ENCODE measurements at regions not wholly inside any gene's neighbourhood (a gene's known extent, or its start where the extent isn't known, plus 50 kb on each side); places are given as distances from the start of the nearest gene placed in this dataset.

DNA sequence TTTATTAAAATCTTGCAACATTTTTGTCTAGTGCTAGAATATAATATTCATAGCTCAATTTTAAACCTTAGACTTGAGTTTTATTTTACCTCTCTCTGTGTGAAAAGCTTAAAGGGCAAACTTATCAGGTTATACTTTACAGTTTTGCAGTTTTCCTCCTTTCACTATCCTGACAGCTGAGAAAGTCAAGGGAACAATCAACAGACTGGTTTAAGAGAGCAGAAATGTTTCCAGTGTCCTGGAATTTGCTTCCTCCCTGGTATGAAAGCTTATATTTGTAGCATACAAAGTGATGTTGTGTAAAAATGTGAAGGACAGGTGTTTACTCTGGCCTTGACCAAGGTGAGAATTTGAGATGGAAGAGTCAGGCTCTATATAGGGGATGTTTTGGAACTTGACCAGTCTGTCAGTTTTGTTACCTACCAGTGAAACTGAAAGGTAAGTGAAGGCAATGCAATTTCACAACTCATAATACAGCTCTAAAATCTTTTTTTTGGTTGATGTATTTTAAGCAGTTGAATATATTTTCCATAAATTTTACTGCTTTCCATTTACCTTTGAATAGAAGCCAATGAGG lies 64.6 kb downstream of the FHIP1A start:
- no peak overlapping the region for H3K4me3 ChIP-seq
- no peak for TF ChIP-seq POLR2A (IDR thresholded peaks at IDR 0.05)
- TF ChIP-seq, protein P1, sequence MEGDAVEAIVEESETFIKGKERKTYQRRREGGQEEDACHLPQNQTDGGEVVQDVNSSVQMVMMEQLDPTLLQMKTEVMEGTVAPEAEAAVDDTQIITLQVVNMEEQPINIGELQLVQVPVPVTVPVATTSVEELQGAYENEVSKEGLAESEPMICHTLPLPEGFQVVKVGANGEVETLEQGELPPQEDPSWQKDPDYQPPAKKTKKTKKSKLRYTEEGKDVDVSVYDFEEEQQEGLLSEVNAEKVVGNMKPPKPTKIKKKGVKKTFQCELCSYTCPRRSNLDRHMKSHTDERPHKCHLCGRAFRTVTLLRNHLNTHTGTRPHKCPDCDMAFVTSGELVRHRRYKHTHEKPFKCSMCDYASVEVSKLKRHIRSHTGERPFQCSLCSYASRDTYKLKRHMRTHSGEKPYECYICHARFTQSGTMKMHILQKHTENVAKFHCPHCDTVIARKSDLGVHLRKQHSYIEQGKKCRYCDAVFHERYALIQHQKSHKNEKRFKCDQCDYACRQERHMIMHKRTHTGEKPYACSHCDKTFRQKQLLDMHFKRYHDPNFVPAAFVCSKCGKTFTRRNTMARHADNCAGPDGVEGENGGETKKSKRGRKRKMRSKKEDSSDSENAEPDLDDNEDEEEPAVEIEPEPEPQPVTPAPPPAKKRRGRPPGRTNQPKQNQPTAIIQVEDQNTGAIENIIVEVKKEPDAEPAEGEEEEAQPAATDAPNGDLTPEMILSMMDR (IDR thresholded peaks at IDR 0.05 in 8 of 11, conservative IDR thresholded peaks at IDR 0.05 in 3 of 11): no peak
- TF ChIP-seq POLR2AphosphoS5 (IDR thresholded peaks at IDR 0.05): no peak
- DNase-seq: no peak

DNA sequence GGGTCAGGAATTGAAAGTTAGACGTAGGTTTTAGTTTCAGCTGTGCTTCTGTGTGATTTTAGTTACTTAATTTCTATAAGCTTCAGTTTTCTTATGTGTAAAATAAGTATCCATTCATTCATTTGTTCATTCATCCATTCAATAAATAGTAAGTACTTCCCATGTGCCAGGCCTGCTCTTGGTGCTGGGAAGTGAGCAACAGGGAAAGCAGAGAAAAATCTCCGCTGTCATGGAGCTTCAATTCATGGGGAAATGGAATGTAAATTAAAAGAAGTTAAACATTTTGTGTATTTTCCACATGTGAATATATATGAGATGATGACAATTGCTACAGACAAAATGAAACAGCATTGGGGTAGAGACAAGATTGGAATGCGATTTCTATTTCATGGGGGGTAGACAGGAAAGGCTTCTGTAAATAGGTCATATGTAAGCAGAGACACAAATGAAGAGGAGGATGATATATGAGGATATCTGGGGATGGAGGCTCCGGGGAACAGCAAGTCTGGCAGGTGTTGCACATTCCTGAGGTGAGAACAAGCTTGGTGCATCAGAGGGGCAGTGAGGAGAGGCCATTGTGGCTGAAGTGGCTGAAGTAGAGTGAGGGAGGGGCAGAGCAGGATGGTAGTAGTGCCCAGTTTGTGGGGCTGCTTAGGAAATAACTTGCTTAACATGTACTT lies 66.2 kb downstream of the FHIP1A start:
- H3K4me3 ChIP-seq: no peak overlapping the region
- no peaks in the 10 kb centered on the region for H3K36me3 ChIP-seq
- H3K27ac ChIP-seq: no peak overlapping the region
- DNase-seq: no peak
- H3K27me3 ChIP-seq (replicated peaks in 1 of 7): peaks cover 0 to 3% (median 0%) of the 10 kb centered on the region in 7 donors
- intact Hi-C loops (cut with DNase I; ENCODE audit: low total_unique reads): no loop called here
- H3K9me3 ChIP-seq: no peaks in the 10 kb centered on the region
- H3K4me1 ChIP-seq: no peaks in the 10 kb centered on the region
- TF ChIP-seq, protein P1 (IDR thresholded peaks at IDR 0.05 in 8 of 11, conservative IDR thresholded peaks at IDR 0.05 in 3 of 11): no peak
- no peak for TF ChIP-seq POLR2AphosphoS5 (IDR thresholded peaks at IDR 0.05)
- no peak for TF ChIP-seq POLR2A (IDR thresholded peaks at IDR 0.05)
- 76 to 88% (median 85%) methylated on average over 4 of the region's 4 CpGs for WGBS, 5 donors

More for the DNA sequence above, 64.6 kb downstream of the FHIP1A start:
- no peaks in the 10 kb centered on the region for H3K27me3 ChIP-seq (replicated peaks in 1 of 7)
- no peaks in the 10 kb centered on the region for H3K9me3 ChIP-seq
- H3K4me1 ChIP-seq: no peaks in the 10 kb centered on the region
- H3K27ac ChIP-seq: no peak overlapping the region
- intact Hi-C loops (cut with DNase I; ENCODE audit: low total_unique reads): no loop called here
- no peaks in the 10 kb centered on the region for H3K36me3 ChIP-seq

DNA sequence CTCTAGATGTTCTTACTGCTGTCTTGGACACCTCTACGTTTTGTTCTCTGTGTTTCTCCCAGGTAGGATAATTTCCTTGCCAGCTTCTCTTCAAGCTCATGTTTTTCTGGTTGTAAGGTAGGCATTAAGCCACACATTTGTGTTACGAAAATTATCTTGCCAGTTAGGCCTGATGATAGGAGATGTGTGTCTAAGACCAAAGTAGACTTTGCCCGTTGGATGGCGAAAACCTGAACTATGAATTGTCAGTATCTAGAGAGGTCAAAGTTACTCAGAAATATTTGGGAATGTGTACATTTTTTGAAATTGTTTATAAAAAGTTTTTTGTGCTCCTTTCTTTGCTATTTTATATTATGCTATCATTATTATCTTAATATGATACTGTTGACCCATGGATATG lies 72.8 kb downstream of the FHIP1A start:
- TF ChIP-seq POLR2A (IDR thresholded peaks at IDR 0.05): no peak
- no peak for TF ChIP-seq POLR2AphosphoS5 (IDR thresholded peaks at IDR 0.05)
- TF ChIP-seq, protein P1 (IDR thresholded peaks at IDR 0.05 in 8 of 11, conservative IDR thresholded peaks at IDR 0.05 in 3 of 11): no peak
- intact Hi-C loops (cut with DNase I; ENCODE audit: low total_unique reads): no loop called here
- H3K36me3 ChIP-seq: no peaks in the 10 kb centered on the region
- no peak overlapping the region for H3K27ac ChIP-seq
- no peaks in the 10 kb centered on the region for H3K4me1 ChIP-seq
- no peak for DNase-seq
- H3K27me3 ChIP-seq (replicated peaks in 1 of 7): peaks cover 0 to 5% (median 0%) of the 10 kb centered on the region in 7 donors
- 87 to 94% (median 90%) methylated on average over 4 of the region's 4 CpGs for WGBS, 5 donors
- no peak overlapping the region for H3K4me3 ChIP-seq
- no peaks in the 10 kb centered on the region for H3K9me3 ChIP-seq

DNA sequence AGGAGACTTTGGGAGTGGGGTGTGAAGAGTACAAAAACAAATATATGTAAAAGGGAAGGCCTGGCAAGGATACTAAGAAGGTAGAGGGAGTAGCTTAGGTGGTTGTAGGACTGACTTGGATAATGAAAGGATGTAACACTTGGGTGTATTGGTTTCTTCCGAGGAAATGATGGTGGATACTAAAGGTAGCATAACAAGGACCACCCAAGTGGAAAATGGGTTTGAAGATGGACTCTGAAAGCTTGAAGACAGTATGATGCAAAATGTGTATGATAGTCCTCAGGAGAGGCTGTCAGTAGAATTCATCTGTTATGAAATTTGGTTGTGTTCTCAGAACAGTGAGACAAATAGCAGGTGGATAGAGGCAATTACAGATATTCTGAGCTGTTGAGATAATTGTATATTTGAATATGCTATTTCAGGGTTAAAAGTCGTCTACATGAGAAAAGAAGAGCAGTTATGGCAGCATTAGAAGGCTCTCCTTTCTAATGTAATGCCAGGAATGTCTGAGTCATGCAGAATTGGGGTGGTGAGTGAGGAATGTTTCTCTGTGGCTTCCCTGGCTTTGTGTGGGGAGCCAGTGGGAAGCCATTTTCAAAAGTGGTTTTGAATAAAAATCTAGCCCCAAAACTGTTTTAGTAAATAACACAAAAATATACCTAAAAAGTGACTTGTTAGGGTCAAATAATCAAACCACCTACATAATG lies 75.6 kb downstream of the FHIP1A start:
- no peak overlapping the region for H3K27ac ChIP-seq
- intact Hi-C loops (cut with DNase I; ENCODE audit: low total_unique reads): no loop called here
- no peak overlapping the region for H3K4me3 ChIP-seq
- DNase-seq: no peak
- no peaks in the 10 kb centered on the region for H3K4me1 ChIP-seq
- H3K27me3 ChIP-seq (replicated peaks in 1 of 7): peaks cover 0 to 5% (median 0%) of the 10 kb centered on the region in 7 donors
- H3K36me3 ChIP-seq: no peaks in the 10 kb centered on the region
- TF ChIP-seq POLR2A (IDR thresholded peaks at IDR 0.05) (no peak), POLR2AphosphoS5 (IDR thresholded peaks at IDR 0.05) (no peak)
- H3K9me3 ChIP-seq: peaks cover 0 to 7% (median 0%) of the 10 kb centered on the region in 8 donors
- WGBS, 5 donors: 37 to 58% (median 53%) methylated on average over 2 of the region's 2 CpGs
